ENCODE measurements at regions not wholly inside any gene's neighbourhood (a gene's known extent, or its start where the extent isn't known, plus 50 kb on each side); places are given as distances from the start of the nearest gene placed in this dataset.
"Not testable (repeated sequence)": the region's sequence is repeated elsewhere in the genome, so short reads cannot be mapped to it uniquely, and the experiment has no call there.

- not testable (repeated sequence) for DNase-seq (ENCODE audit: low read depth)
These were observed 627.4 kb downstream of the SPATA31A7 start for GRCh38 chr9:61817127-61817705.

- DNase-seq (ENCODE audit: low read depth) = peak; percentile 70
These were observed 663.9 kb downstream of the SPATA31A7 start for GRCh38 chr9:61853624-61854259.

- DNase-seq (ENCODE audit: low read depth) = not testable (repeated sequence)
These were observed 664.4 kb downstream of the SPATA31A7 start for GRCh38 chr9:61854260-61854640.

GRCh38 chr9:61856283-61856682, 666.4 kb downstream of the SPATA31A7 start:
- DNase-seq (ENCODE audit: low read depth) = not testable (repeated sequence)

- not testable (repeated sequence) for DNase-seq (ENCODE audit: low read depth)
These were observed 667.1 kb downstream of the SPATA31A7 start for GRCh38 chr9:61856858-61857453.

GRCh38 chr9:61857709-61858351, 668.0 kb downstream of the SPATA31A7 start:
- not testable (repeated sequence) for DNase-seq (ENCODE audit: low read depth)

GRCh38 chr9:61862431-61862971, 672.7 kb downstream of the SPATA31A7 start:
- DNase-seq (ENCODE audit: low read depth) = peak; percentile 30

- not testable (repeated sequence) for DNase-seq (ENCODE audit: low read depth)
These were observed 674.6 kb downstream of the SPATA31A7 start for GRCh38 chr9:61864463-61864862.

GRCh38 chr9:61868965-61869364, 679.1 kb downstream of the SPATA31A7 start:
- DNase-seq (ENCODE audit: low read depth) = not testable (repeated sequence)

- DNase-seq (ENCODE audit: low read depth) = not testable (repeated sequence)
These were observed 682.5 kb downstream of the SPATA31A7 start for GRCh38 chr9:61872329-61872728.

Measured in activated T-helper 9 cell treated with anti-CD3 and anti-CD28 coated beads, Interleukin-2, amount 50 U/mL, for 16 hours (primary cell).